Jurkat, Clone E6-1 (cell line): ENCODE measurements at regions not wholly inside any gene's neighbourhood (a gene's known extent, or its start where the extent isn't known, plus 50 kb on each side); places are given as distances from the start of the nearest gene placed in this dataset.

Experiments
- DNase-seq: peaks from one replicate; pipeline ENCODE4 v3.0.0-alpha.2; 2011; ENCODE audit warnings: low read depth, low spot score
- H3K4me3 ChIP-seq: 2 replicates; pipeline ENCODE4 v1.5.1; 2011; ENCODE audit warnings: mild to moderate bottlenecking, low read length, control low read depth, moderate library complexity

- DNase-seq, result no peak
These were observed 140.5 kb upstream of the COL5A1 start for GRCh38 chr9:134500931-134501760.

GRCh38 chr9:134501761-134502265, 139.8 kb upstream of the COL5A1 start:
- no peak for DNase-seq
- H3K4me3 ChIP-seq, result no peak overlapping the region

More at GRCh38 chr9:134500931-134501760, 140.5 kb upstream of the COL5A1 start:
- no peak overlapping the region for H3K4me3 ChIP-seq

- H3K4me3 ChIP-seq, result no peak overlapping the region
- no peak for DNase-seq
These were observed 139.3 kb upstream of the COL5A1 start for GRCh38 chr9:134502266-134502791.

- no peak overlapping the region for H3K4me3 ChIP-seq
- no peak for DNase-seq
These were observed 138.8 kb upstream of the COL5A1 start for GRCh38 chr9:134502809-134503211.

GRCh38 chr9:134503301-134504105, 138.1 kb upstream of the COL5A1 start:
- no peak for DNase-seq
- no peak overlapping the region for H3K4me3 ChIP-seq

- DNase-seq, result no peak
These were observed 137.6 kb upstream of the COL5A1 start for GRCh38 chr9:134504106-134504385.

GRCh38 chr9:134505032-134505431, 136.6 kb upstream of the COL5A1 start:
- H3K4me3 ChIP-seq, result no peak overlapping the region
- no peak for DNase-seq

More at GRCh38 chr9:134504106-134504385, 137.6 kb upstream of the COL5A1 start:
- H3K4me3 ChIP-seq, result no peak overlapping the region

- peak; percentile 42 for DNase-seq
- H3K4me3 ChIP-seq, result no peak overlapping the region
These were observed 132.3 kb upstream of the COL5A1 start for GRCh38 chr9:134509281-134509680.

GRCh38 chr9:134509817-134510216, 131.8 kb upstream of the COL5A1 start:
- no peak for DNase-seq
- H3K4me3 ChIP-seq, result no peak overlapping the region

GRCh38 chr9:134514503-134514902, 127.1 kb upstream of the COL5A1 start:
- H3K4me3 ChIP-seq, result no peak overlapping the region
- no peak for DNase-seq

- DNase-seq, result no peak
These were observed 126.4 kb upstream of the COL5A1 start for GRCh38 chr9:134515026-134515821.

GRCh38 chr9:134516464-134516863, 125.1 kb upstream of the COL5A1 start:
- no peak for DNase-seq
- no peak overlapping the region for H3K4me3 ChIP-seq

More at GRCh38 chr9:134515026-134515821, 126.4 kb upstream of the COL5A1 start:
- no peak overlapping the region for H3K4me3 ChIP-seq

- no peak overlapping the region for H3K4me3 ChIP-seq
These were observed 124.4 kb upstream of the COL5A1 start for GRCh38 chr9:134517069-134517680.

GRCh38 chr9:134518004-134518606, 123.5 kb upstream of the COL5A1 start:
- no peak for DNase-seq
- no peak overlapping the region for H3K4me3 ChIP-seq

More at GRCh38 chr9:134517069-134517680, 124.4 kb upstream of the COL5A1 start:
- DNase-seq, result no peak

- no peak for DNase-seq
- H3K4me3 ChIP-seq, result no peak overlapping the region
These were observed 122.1 kb upstream of the COL5A1 start for GRCh38 chr9:134519375-134520070.

- DNase-seq, result no peak
- no peak overlapping the region for H3K4me3 ChIP-seq
These were observed 119.6 kb upstream of the COL5A1 start for GRCh38 chr9:134521817-134522501.

- no peak overlapping the region for H3K4me3 ChIP-seq
- DNase-seq, result no peak
These were observed 119.1 kb upstream of the COL5A1 start for GRCh38 chr9:134522502-134522848.
